H9 (cell line): ENCODE measurements at regions not wholly inside any gene's neighbourhood (a gene's known extent, or its start where the extent isn't known, plus 50 kb on each side); places are given as distances from the start of the nearest gene placed in this dataset.

Experiments
- DNase-seq: peaks from one replicate; pipeline ENCODE4 v3.0.0-alpha.2; 2017
- H2AFZ ChIP-seq: one replicate; pipeline ENCODE4 v1.6.1; 2013; ENCODE audit warnings: mild to moderate bottlenecking, low read length, control low read depth, moderate library complexity
- H2AK5ac ChIP-seq: 2 replicates; pipeline ENCODE4 v1.6.1; 2013; ENCODE audit warnings: low read length, control low read depth, mixed read lengths; ENCODE audit not compliant: insufficient read length
- H2BK120ac ChIP-seq: one replicate; pipeline ENCODE4 v1.6.1; 2013; ENCODE audit warnings: low read depth, mild to moderate bottlenecking, low read length, control low read depth, inconsistent platforms; ENCODE audit not compliant: poor library complexity, severe bottlenecking
- H2BK12ac ChIP-seq: 2 replicates; pipeline ENCODE4 v1.6.1; 2013; ENCODE audit warnings: low read length, control low read depth, mixed read lengths, low read depth; ENCODE audit not compliant: insufficient read length
- H2BK15ac ChIP-seq: 2 replicates; pipeline ENCODE4 v1.6.1; 2013; ENCODE audit warnings: low read depth, low read length, control low read depth
- H2BK20ac ChIP-seq: one replicate; pipeline ENCODE4 v1.6.1; 2013; ENCODE audit warnings: low read depth, mild to moderate bottlenecking, low read length, control low read depth, inconsistent platforms; ENCODE audit not compliant: poor library complexity, severe bottlenecking
- H2BK5ac ChIP-seq: 2 replicates; pipeline ENCODE4 v1.6.1; 2013; ENCODE audit warnings: low read length, control low read depth, mixed read lengths; ENCODE audit not compliant: insufficient read length
- H3K14ac ChIP-seq: 2 replicates; pipeline ENCODE4 v1.6.1; 2013; ENCODE audit warnings: low read length, control low read depth; ENCODE audit not compliant: insufficient read depth
- H3K18ac ChIP-seq: 2 replicates; pipeline ENCODE4 v1.6.1; 2013; ENCODE audit warnings: low read depth, mild to moderate bottlenecking, mixed read lengths, low read length, control low read depth; ENCODE audit not compliant: insufficient read length
- H3K23ac ChIP-seq: 2 replicates; pipeline ENCODE4 v1.6.1; 2013; ENCODE audit warnings: low read length, control low read depth, mixed read lengths, low read depth; ENCODE audit not compliant: insufficient read length
- H3K23me2 ChIP-seq: 2 replicates; pipeline ENCODE4 v1.6.1; 2013; ENCODE audit warnings: low read depth, mild to moderate bottlenecking, mixed read lengths, low read length, control low read depth; ENCODE audit not compliant: insufficient read length, poor library complexity, severe bottlenecking
- H3K27ac ChIP-seq: 2 replicates; pipeline ENCODE4 v1.5.1; 2013; ENCODE audit warnings: low read length, control low read depth, mixed read lengths, low read depth; ENCODE audit not compliant: insufficient read length
- H3K27me3 ChIP-seq: 2 replicates; pipeline ENCODE4 v1.6.1; 2013; ENCODE audit warnings: low read length, control low read depth, inconsistent platforms; ENCODE audit not compliant: insufficient read depth
- H3K4ac ChIP-seq: 2 replicates; pipeline ENCODE4 v1.6.1; 2013; ENCODE audit warnings: low read depth, mild to moderate bottlenecking, control low read depth, inconsistent platforms, low read length, moderate library complexity
- H3K4me1 ChIP-seq: 2 replicates; pipeline ENCODE4 v1.6.1; 2013; ENCODE audit warnings: low read length, control low read depth, inconsistent platforms; ENCODE audit not compliant: insufficient read depth
- H3K4me2 ChIP-seq: 2 replicates; pipeline ENCODE4 v1.6.1; 2013; ENCODE audit warnings: low read length, control low read depth, mixed read lengths; ENCODE audit not compliant: insufficient read length, insufficient read depth
- H3K56ac ChIP-seq: 2 replicates; pipeline ENCODE4 v1.6.1; 2013; ENCODE audit warnings: low read depth, mild to moderate bottlenecking, mixed read lengths, low read length, control low read depth; ENCODE audit not compliant: insufficient read length
- H3K79me1 ChIP-seq: 2 replicates; pipeline ENCODE4 v1.6.1; 2013; ENCODE audit warnings: low read depth, mild to moderate bottlenecking, moderate library complexity, low read length, control low read depth, inconsistent platforms; ENCODE audit not compliant: insufficient read depth, poor library complexity, severe bottlenecking
- H3K79me2 ChIP-seq: 2 replicates; pipeline ENCODE4 v1.6.1; 2013; ENCODE audit warnings: low read length, control low read depth, inconsistent platforms; ENCODE audit not compliant: insufficient read depth
- H3K9ac ChIP-seq: 2 replicates; pipeline ENCODE4 v1.6.1; 2013; ENCODE audit warnings: low read length, control low read depth, mixed read lengths; ENCODE audit not compliant: insufficient read length; ENCODE audit errors: extremely low read depth
- H3K9me3 ChIP-seq: one replicate; pipeline ENCODE4 v1.6.1; 2013; ENCODE audit warnings: low read depth, low read length, inconsistent platforms; ENCODE audit not compliant: control insufficient read depth
- H3T11ph ChIP-seq: one replicate; pipeline ENCODE4 v1.6.1; 2013; ENCODE audit warnings: mild to moderate bottlenecking, low read length, control low read depth, inconsistent platforms
- H4K20me1 ChIP-seq: one replicate; pipeline ENCODE4 v1.6.1; 2013; ENCODE audit not compliant: control insufficient read depth, insufficient read length, insufficient read depth
- H4K5ac ChIP-seq: 2 replicates; pipeline ENCODE4 v1.6.1; 2013; ENCODE audit warnings: low read depth, mild to moderate bottlenecking, mixed read lengths, low read length, control low read depth; ENCODE audit not compliant: insufficient read length
- H4K8ac ChIP-seq: replicated peaks from 2 replicates; pipeline ENCODE4 v1.6.1; 2013; ENCODE audit warnings: low read length, control low read depth, mixed read lengths, low read depth; ENCODE audit not compliant: insufficient read length
- H4K91ac ChIP-seq: 2 replicates; pipeline ENCODE4 v1.6.1; 2013; ENCODE audit warnings: low read depth, mild to moderate bottlenecking, moderate library complexity, mixed read lengths, low read length, control low read depth; ENCODE audit not compliant: insufficient read length
- H3K27ac Mint-ChIP-seq, 3 experiments: 2 replicates in 2 of 3; 3 replicates in 1 of 3; pipeline ENCODE4 v1.8.0; 2020 to 2021; ENCODE audit warnings: mixed read lengths in 3 of 3, mild to moderate bottlenecking in 1 of 3, moderate library complexity in 1 of 3
- H3K27me3 Mint-ChIP-seq: 2 replicates; pipeline ENCODE4 v1.8.0; 2021; ENCODE audit warnings: low read depth, mild to moderate bottlenecking, moderate library complexity, mixed read lengths
- H3K36me3 Mint-ChIP-seq, 3 experiments: 2 replicates in 2 of 3; 3 replicates in 1 of 3; pipeline ENCODE4 v1.8.0; 2020 to 2021; ENCODE audit warnings: low read depth in 3 of 3, mixed read lengths in 3 of 3; ENCODE audit not compliant: insufficient read depth in 1 of 3
- H3K4me1 Mint-ChIP-seq, 2 experiments: 2 replicates each; pipeline ENCODE4 v1.8.0; 2020; ENCODE audit warnings: mixed read lengths in 2 of 2
- H3K4me3 Mint-ChIP-seq, 2 experiments: 2 replicates in 1 of 2; 3 replicates in 1 of 2; pipeline ENCODE4 v1.8.0; 2020 to 2021; ENCODE audit warnings: mild to moderate bottlenecking in 2 of 2, mixed read lengths in 2 of 2, moderate library complexity in 1 of 2
- H3K9me3 Mint-ChIP-seq, 2 experiments: 2 replicates in 1 of 2; 3 replicates in 1 of 2; pipeline ENCODE4 v1.8.0; 2020; ENCODE audit warnings: mild to moderate bottlenecking in 2 of 2, mixed read lengths in 2 of 2, moderate library complexity in 1 of 2
- TF ChIP-seq, protein P1 (sequence below): fragments of 200-600 bp; sonication (generic); conservative IDR thresholded peaks from 3 replicates; pipeline ENCODE4 v1.8.0; 2021; ENCODE audit warnings: antibody characterized with exemption, mild to moderate bottlenecking

DNA sequence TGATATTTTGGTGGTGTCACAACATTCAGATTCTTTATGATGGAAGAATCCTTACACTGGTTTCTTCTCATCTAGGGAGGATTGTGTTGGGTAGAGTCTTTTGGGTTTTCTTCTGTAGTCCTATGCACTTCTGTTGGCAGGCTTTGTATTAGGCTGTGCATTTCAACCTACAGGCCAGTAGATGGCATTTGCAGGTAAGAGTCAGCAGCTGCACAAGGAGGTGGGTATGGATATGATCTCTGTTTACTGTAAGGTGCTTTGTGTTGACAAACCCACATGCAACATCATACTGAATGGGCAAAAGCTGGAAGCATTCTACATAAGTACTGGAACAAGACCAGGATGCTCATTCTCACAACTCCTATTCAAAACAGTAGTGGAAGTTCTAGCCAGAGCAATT, 656.8 kb downstream of the METTL4 start:
- Histone ChIP-seq H3K23me2 (no peaks in the 10 kb centered on the region), H3K18ac (no peak overlapping the region), H3K9me3 (peaks cover 13% of the 10 kb centered on the region), H3K27me3 (no peaks in the 10 kb centered on the region), H4K5ac (no peak overlapping the region), H4K8ac (no peak overlapping the region), H2BK15ac (no peak overlapping the region), H3K4me1 (no peaks in the 10 kb centered on the region), H3K4me2 (no peak overlapping the region), H3K23ac (no peak overlapping the region), H3K14ac (no peak overlapping the region), H2BK120ac (no peak overlapping the region), H3T11ph (no peak overlapping the region), H3K79me1 (no peaks in the 10 kb centered on the region), H3K27ac (no peak overlapping the region), H4K91ac (no peak overlapping the region), H2AK5ac (no peak overlapping the region), H2BK12ac (no peak overlapping the region), H2BK20ac (no peak overlapping the region), H3K4ac (no peak overlapping the region), H4K20me1 (no peaks in the 10 kb centered on the region), H2BK5ac (no peak overlapping the region), H3K79me2 (no peaks in the 10 kb centered on the region), H3K9ac (no peak overlapping the region), H3K56ac (no peak overlapping the region), H2AFZ (no peak overlapping the region)
- H3K9me3 Mint-ChIP-seq: peaks cover 25 to 36% of the 10 kb centered on the region in 2 experiments
- TF ChIP-seq, protein P1, sequence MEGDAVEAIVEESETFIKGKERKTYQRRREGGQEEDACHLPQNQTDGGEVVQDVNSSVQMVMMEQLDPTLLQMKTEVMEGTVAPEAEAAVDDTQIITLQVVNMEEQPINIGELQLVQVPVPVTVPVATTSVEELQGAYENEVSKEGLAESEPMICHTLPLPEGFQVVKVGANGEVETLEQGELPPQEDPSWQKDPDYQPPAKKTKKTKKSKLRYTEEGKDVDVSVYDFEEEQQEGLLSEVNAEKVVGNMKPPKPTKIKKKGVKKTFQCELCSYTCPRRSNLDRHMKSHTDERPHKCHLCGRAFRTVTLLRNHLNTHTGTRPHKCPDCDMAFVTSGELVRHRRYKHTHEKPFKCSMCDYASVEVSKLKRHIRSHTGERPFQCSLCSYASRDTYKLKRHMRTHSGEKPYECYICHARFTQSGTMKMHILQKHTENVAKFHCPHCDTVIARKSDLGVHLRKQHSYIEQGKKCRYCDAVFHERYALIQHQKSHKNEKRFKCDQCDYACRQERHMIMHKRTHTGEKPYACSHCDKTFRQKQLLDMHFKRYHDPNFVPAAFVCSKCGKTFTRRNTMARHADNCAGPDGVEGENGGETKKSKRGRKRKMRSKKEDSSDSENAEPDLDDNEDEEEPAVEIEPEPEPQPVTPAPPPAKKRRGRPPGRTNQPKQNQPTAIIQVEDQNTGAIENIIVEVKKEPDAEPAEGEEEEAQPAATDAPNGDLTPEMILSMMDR: peak; percentile 71
- peak; percentile 65 for DNase-seq
- no peak overlapping the region for H3K4me3 Mint-ChIP-seq
- H3K27ac Mint-ChIP-seq: no peak overlapping the region
- peaks cover 6 to 27% (median 15%) of the 10 kb centered on the region in 3 experiments for H3K36me3 Mint-ChIP-seq
- H3K4me1 Mint-ChIP-seq: peaks cover 10% of the 10 kb centered on the region in 2 experiments; a peak in 3 of 4 replicates
- H3K27me3 Mint-ChIP-seq: no peaks in the 10 kb centered on the region
